Esophagus squamous epithelium (tissue), 5 donors: ENCODE measurements at regions not wholly inside any gene's neighbourhood (a gene's known extent, or its start where the extent isn't known, plus 50 kb on each side); places are given as distances from the start of the nearest gene placed in this dataset.

Experiments
- DNase-seq: peaks from one replicate; lab custom pipeline; 2025; lab: John Stamatoyannopoulos, UW
- H3K27ac ChIP-seq, 4 donors: fragments of 200-600 bp; sonication (generic); one replicate each; pipeline ENCODE4 v1.5.1; 2016 to 2019; ENCODE audit warnings: mild to moderate bottlenecking in 1 of 4
- H3K27me3 ChIP-seq, 4 donors: fragments of 200-600 bp; sonication (generic); 1 replicate in 3 of 4; 2 replicates in 1 of 4; pipeline versions ENCODE4 v1.5.1 to v1.6.0; 2017 to 2021; ENCODE audit warnings: antibody characterized with exemption in 1 of 4
- H3K36me3 ChIP-seq, 3 donors: fragments of 200-600 bp; sonication (generic); one replicate each; pipeline ENCODE4 v1.5.1; 2016 to 2019
- H3K4me1 ChIP-seq, 3 donors: fragments of 200-600 bp; sonication (generic); one replicate each; pipeline ENCODE4 v1.5.1; 2017 to 2019
- H3K4me3 ChIP-seq, 4 donors: fragments of 200-600 bp; sonication (generic); 1 replicate in 3 of 4; 2 replicates in 1 of 4; pipeline ENCODE4 v1.5.1; 2016 to 2019; ENCODE audit warnings: mild to moderate bottlenecking in 2 of 4, moderate library complexity in 1 of 4
- H3K9me3 ChIP-seq, 3 donors: fragments of 200-600 bp; sonication (generic); one replicate each; pipeline ENCODE4 v1.5.1; 2016 to 2019
- CTCF ChIP-seq, 6 experiments: fragments of 450-650 bp in 4 of 6; fragments of 200-600 bp in 2 of 6; sonication (generic) in 2 of 6; IDR thresholded peaks; one replicate each; pipeline ENCODE4 v1.5.1; 2016 to 2019; ENCODE audit warnings: antibody characterized with exemption in 6 of 6, mild to moderate bottlenecking in 4 of 6, moderate library complexity in 4 of 6
- POLR2A ChIP-seq, 4 donors: fragments of 450-650 bp; IDR thresholded peaks; one replicate each; pipeline ENCODE4 v1.6.1; 2017; ENCODE audit warnings: antibody characterized with exemption in 4 of 4, mild to moderate bottlenecking in 4 of 4, moderate library complexity in 3 of 4
- WGBS, 2 donors: methylation state at CpG; one replicate each; pipeline ENCODE4 v1.1.5; 2018; 5-methylcytosine and 5-hydroxymethylcytosine counted together
- intact Hi-C: fragments of 100-400 bp; cut with DNase I; formaldehyde crosslinking; loops from one replicate; pipeline ENCODE4 v1.15.0; 2022
- donor health status: DM: yes; HTN: yes; CAD: no.

DNA sequence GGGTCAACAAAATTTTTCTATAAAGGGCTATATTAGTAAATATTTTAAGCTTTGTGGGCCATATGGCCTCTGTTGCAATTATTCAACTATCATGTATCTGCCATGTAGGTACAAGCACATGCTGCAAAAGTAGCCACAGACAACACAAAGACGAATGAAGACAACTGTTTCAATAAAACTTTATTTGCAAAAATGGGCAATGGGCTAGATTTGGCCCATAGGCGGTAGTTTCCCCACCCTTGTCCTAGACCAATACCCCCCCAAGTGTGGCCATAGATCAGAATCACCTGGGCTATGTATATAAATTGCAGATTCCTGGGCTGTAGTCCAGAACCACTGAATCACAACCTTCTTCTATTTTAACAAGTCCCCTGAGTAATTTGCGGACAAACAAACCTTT lies 331.0 kb upstream of the PSMD7 start:
- no peaks in the 10 kb centered on the region for H3K36me3 ChIP-seq
- no peaks in the 10 kb centered on the region for H3K4me1 ChIP-seq
- no peak for DNase-seq
- no peaks in the 10 kb centered on the region for H3K27me3 ChIP-seq
- no peaks in the 10 kb centered on the region for H3K9me3 ChIP-seq
- TF ChIP-seq POLR2A (IDR thresholded peaks at IDR 0.05) (no peak), CTCF (IDR thresholded peaks at IDR 0.05) (no peak)
- WGBS, 2 donors: 79 to 80% methylated on average over 3 of the region's 3 CpGs
- intact Hi-C loops: no loop called here
- H3K27ac ChIP-seq: no peak overlapping the region
- H3K4me3 ChIP-seq: no peak overlapping the region

- H3K4me3 ChIP-seq: no peak overlapping the region
- no peak for DNase-seq
- H3K27ac ChIP-seq: no peak overlapping the region
- H3K36me3 ChIP-seq: no peaks in the 10 kb centered on the region
- peaks cover 0 to 4% (median 0%) of the 10 kb centered on the region in 4 donors for H3K27me3 ChIP-seq
- H3K9me3 ChIP-seq: no peaks in the 10 kb centered on the region
- 37 to 40% methylated on average over 10 of the region's 10 CpGs for WGBS, 2 donors
- TF ChIP-seq POLR2A (IDR thresholded peaks at IDR 0.05) (no peak), CTCF (IDR thresholded peaks at IDR 0.05) (peak; percentile 22 to 71 (median 67))
- no peaks in the 10 kb centered on the region for H3K4me1 ChIP-seq
- intact Hi-C loops: no loop called here
Measured at GRCh38 chr16:73956587-73957494, 339.8 kb upstream of the PSMD7 start.

- no peak for DNase-seq
- Histone ChIP-seq H3K4me1 (no peaks in the 10 kb centered on the region), H3K4me3 (no peak overlapping the region), H3K9me3 (no peaks in the 10 kb centered on the region), H3K36me3 (no peaks in the 10 kb centered on the region), H3K27ac (no peak overlapping the region), H3K27me3 (peaks cover 0 to 4% (median 0%) of the 10 kb centered on the region in 4 donors)
- intact Hi-C loops: no loop called here
- TF ChIP-seq POLR2A (IDR thresholded peaks at IDR 0.05) (no peak), CTCF (IDR thresholded peaks at IDR 0.05) (no peak)
- 72 to 78% methylated on average over 11 of the region's 11 CpGs for WGBS, 2 donors
Measured at GRCh38 chr16:73955702-73956101, 340.9 kb upstream of the PSMD7 start.

GRCh38 chr16:73955255-73955654 lies 341.4 kb upstream of the PSMD7 start:
- H3K4me1 ChIP-seq: peaks cover 0 to 2% (median 1%) of the 10 kb centered on the region in 3 donors
- no peaks in the 10 kb centered on the region for H3K36me3 ChIP-seq
- H3K27ac ChIP-seq: no peak overlapping the region
- H3K4me3 ChIP-seq: no peak overlapping the region
- no peak for DNase-seq
- no peak for TF ChIP-seq POLR2A (IDR thresholded peaks at IDR 0.05)
- no peak for TF ChIP-seq CTCF (IDR thresholded peaks at IDR 0.05)
- H3K27me3 ChIP-seq: peaks cover 0 to 4% (median 0%) of the 10 kb centered on the region in 4 donors
- no peaks in the 10 kb centered on the region for H3K9me3 ChIP-seq
- WGBS, 2 donors: 41 to 57% methylated on average over 1 of the region's 1 CpG
- intact Hi-C loops: no loop called here

- Histone ChIP-seq H3K27ac (no peak overlapping the region), H3K4me1 (peaks cover 0 to 14% (median 5%) of the 10 kb centered on the region in 3 donors), H3K9me3 (no peaks in the 10 kb centered on the region), H3K36me3 (no peaks in the 10 kb centered on the region), H3K4me3 (no peak overlapping the region), H3K27me3 (peaks cover 0 to 4% (median 0%) of the 10 kb centered on the region in 4 donors)
- no peak for DNase-seq
- WGBS, 2 donors: 19 to 37% methylated on average over 3 of the region's 3 CpGs
- no peak for TF ChIP-seq POLR2A (IDR thresholded peaks at IDR 0.05)
- no peak for TF ChIP-seq CTCF (IDR thresholded peaks at IDR 0.05)
- intact Hi-C loops: no loop called here
Measured at GRCh38 chr16:73951481-73951880, 345.1 kb upstream of the PSMD7 start.
